OCI-LY3 (cell line): ENCODE measurements at regions not wholly inside any gene's neighbourhood (a gene's known extent, or its start where the extent isn't known, plus 50 kb on each side); places are given as distances from the start of the nearest gene placed in this dataset.

Source experiments
- H2AFZ ChIP-seq: fragments of 200-600, 300-600 bp; shearing (Covaris generic); 2 replicates; pipeline ENCODE4 v1.6.0; 2014; ENCODE audit warnings: antibody characterized with exemption, low read depth, low read length
- H3K27ac ChIP-seq: fragments of 200-600, 300-600 bp; sonication (generic); 2 replicates; pipeline ENCODE4 v1.5.1; 2014; ENCODE audit warnings: mild to moderate bottlenecking, low read length, moderate library complexity, mixed read lengths
- H3K27me3 ChIP-seq: fragments of 200-600, 300-600 bp; sonication (generic); 2 replicates; pipeline ENCODE4 v1.6.1; 2014; ENCODE audit warnings: low read depth, low read length, mixed read lengths
- H3K36me3 ChIP-seq: fragments of 200-600, 300-600 bp; sonication (generic); replicated peaks from 2 replicates; pipeline ENCODE3; 2014; ENCODE audit warnings: low read depth, low read length, mixed read lengths
- H3K4me1 ChIP-seq: fragments of 300-600, 200-600 bp; sonication (generic); 2 replicates; pipeline ENCODE4 v1.6.1; 2014; ENCODE audit warnings: low read length, mixed read lengths
- H3K4me2 ChIP-seq: fragments of 200-600, 300-600 bp; sonication (generic); 2 replicates; pipeline ENCODE4 v1.6.1; 2014; ENCODE audit warnings: low read length, mixed read lengths
- H3K4me3 ChIP-seq: fragments of 300-600, 200-600 bp; sonication (generic); 2 replicates; pipeline ENCODE4 v1.5.1; 2014; ENCODE audit warnings: antibody characterized with exemption, mild to moderate bottlenecking, low read length, moderate library complexity
- H3K79me2 ChIP-seq: fragments of 300-600, 200-600 bp; shearing (Covaris generic); 2 replicates; pipeline ENCODE4 v1.6.1; 2014; ENCODE audit warnings: mild to moderate bottlenecking, low read length, mixed read lengths
- H3K9ac ChIP-seq: fragments of 300-600, 200-600 bp; shearing (Covaris generic); 2 replicates; pipeline ENCODE4 v1.6.0; 2014; ENCODE audit warnings: mild to moderate bottlenecking, low read length, moderate library complexity
- H3K9me3 ChIP-seq: fragments of 200-600, 300-600 bp; shearing (Covaris generic); 2 replicates; pipeline ENCODE4 v1.6.1; 2014; ENCODE audit warnings: low read length, mixed read lengths; ENCODE audit not compliant: insufficient read depth
- H4K20me1 ChIP-seq: fragments of 200-600, 300-600 bp; sonication (generic); 2 replicates; pipeline ENCODE4 v1.6.1; 2016; ENCODE audit warnings: low read length, mixed read lengths; ENCODE audit not compliant: insufficient read depth
- CTCF ChIP-seq: fragments of 200-600, 300-600 bp; sonication (generic); IDR thresholded peaks from 2 replicates; pipeline ENCODE4 v1.5.1; 2014; ENCODE audit warnings: antibody characterized with exemption, low read length, low read depth
- EZH2phosphoT487 ChIP-seq: fragments of 200-600 bp; shearing (Covaris generic); IDR thresholded peaks from 2 replicates; pipeline ENCODE4 v1.6.1; 2018; ENCODE audit warnings: antibody characterized with exemption, mixed run types, low read depth

- no peaks in the 10 kb centered on the region for H4K20me1 ChIP-seq
- no peak overlapping the region for H3K4me2 ChIP-seq
- H3K4me3 ChIP-seq = no peak overlapping the region
- no peak overlapping the region for H2AFZ ChIP-seq
- no peaks in the 10 kb centered on the region for H3K79me2 ChIP-seq
- no peak overlapping the region for H3K9ac ChIP-seq
- no peaks in the 10 kb centered on the region for H3K9me3 ChIP-seq
- H3K4me1 ChIP-seq = peaks cover 5% of the 10 kb centered on the region; the same call in 1 of the 2 replicates
- H3K27me3 ChIP-seq = no peaks in the 10 kb centered on the region
- no peak overlapping the region for H3K27ac ChIP-seq
- TF ChIP-seq EZH2phosphoT487 (no peak), CTCF (no peak)
- no peaks in the 10 kb centered on the region for H3K36me3 ChIP-seq
These were observed 86.5 kb downstream of the DLEU7 start for GRCh38 chr13:50757008-50757407.

GRCh38 chr13:50758796-50759195 lies 84.7 kb downstream of the DLEU7 start:
- Histone ChIP-seq H3K9ac (no peak overlapping the region), H4K20me1 (no peaks in the 10 kb centered on the region), H3K27me3 (no peaks in the 10 kb centered on the region), H3K36me3 (no peaks in the 10 kb centered on the region), H3K4me1 (peaks cover 15% of the 10 kb centered on the region), H3K4me3 (no peak overlapping the region), H3K79me2 (no peaks in the 10 kb centered on the region), H2AFZ (no peak overlapping the region), H3K4me2 (no peak overlapping the region), H3K9me3 (no peaks in the 10 kb centered on the region), H3K27ac (no peak overlapping the region)
- TF ChIP-seq EZH2phosphoT487 = no peak
- TF ChIP-seq CTCF = no peak

GRCh38 chr13:50760751-50761150 lies 82.7 kb downstream of the DLEU7 start:
- Histone ChIP-seq H4K20me1 (no peaks in the 10 kb centered on the region), H3K27me3 (no peaks in the 10 kb centered on the region), H3K9ac (no peak overlapping the region), H3K27ac (no peak overlapping the region), H3K9me3 (no peaks in the 10 kb centered on the region), H3K4me1 (peaks cover 15% of the 10 kb centered on the region), H3K4me3 (no peak overlapping the region), H3K4me2 (no peak overlapping the region), H3K36me3 (no peaks in the 10 kb centered on the region), H3K79me2 (no peaks in the 10 kb centered on the region), H2AFZ (no peak overlapping the region)
- TF ChIP-seq CTCF (no peak), EZH2phosphoT487 (no peak)

GRCh38 chr13:50761406-50761805 lies 82.1 kb downstream of the DLEU7 start:
- no peaks in the 10 kb centered on the region for H3K27me3 ChIP-seq
- H3K27ac ChIP-seq = no peak overlapping the region
- H3K9me3 ChIP-seq = no peaks in the 10 kb centered on the region
- no peaks in the 10 kb centered on the region for H4K20me1 ChIP-seq
- no peak overlapping the region for H2AFZ ChIP-seq
- H3K9ac ChIP-seq = no peak overlapping the region
- TF ChIP-seq EZH2phosphoT487 (no peak), CTCF (no peak)
- no peak overlapping the region for H3K4me2 ChIP-seq
- no peaks in the 10 kb centered on the region for H3K36me3 ChIP-seq
- no peaks in the 10 kb centered on the region for H3K79me2 ChIP-seq
- peaks cover 11% of the 10 kb centered on the region for H3K4me1 ChIP-seq
- no peak overlapping the region for H3K4me3 ChIP-seq
